H9 (cell line): ENCODE measurements at regions not wholly inside any gene's neighbourhood (a gene's known extent, or its start where the extent isn't known, plus 50 kb on each side); places are given as distances from the start of the nearest gene placed in this dataset.

Source experiments
- DNase-seq: peaks from one replicate; pipeline ENCODE4 v3.0.0-alpha.2; 2017
- H2AFZ ChIP-seq: one replicate; pipeline ENCODE4 v1.6.1; 2013; ENCODE audit warnings: mild to moderate bottlenecking, low read length, control low read depth, moderate library complexity
- H2AK5ac ChIP-seq: 2 replicates; pipeline ENCODE4 v1.6.1; 2013; ENCODE audit warnings: low read length, control low read depth, mixed read lengths; ENCODE audit not compliant: insufficient read length
- H2BK120ac ChIP-seq: one replicate; pipeline ENCODE4 v1.6.1; 2013; ENCODE audit warnings: low read depth, mild to moderate bottlenecking, low read length, control low read depth, inconsistent platforms; ENCODE audit not compliant: poor library complexity, severe bottlenecking
- H2BK12ac ChIP-seq: 2 replicates; pipeline ENCODE4 v1.6.1; 2013; ENCODE audit warnings: low read length, control low read depth, mixed read lengths, low read depth; ENCODE audit not compliant: insufficient read length
- H2BK15ac ChIP-seq: 2 replicates; pipeline ENCODE4 v1.6.1; 2013; ENCODE audit warnings: low read depth, low read length, control low read depth
- H2BK20ac ChIP-seq: one replicate; pipeline ENCODE4 v1.6.1; 2013; ENCODE audit warnings: low read depth, mild to moderate bottlenecking, low read length, control low read depth, inconsistent platforms; ENCODE audit not compliant: poor library complexity, severe bottlenecking
- H2BK5ac ChIP-seq: 2 replicates; pipeline ENCODE4 v1.6.1; 2013; ENCODE audit warnings: low read length, control low read depth, mixed read lengths; ENCODE audit not compliant: insufficient read length
- H3K14ac ChIP-seq: 2 replicates; pipeline ENCODE4 v1.6.1; 2013; ENCODE audit warnings: low read length, control low read depth; ENCODE audit not compliant: insufficient read depth
- H3K18ac ChIP-seq: 2 replicates; pipeline ENCODE4 v1.6.1; 2013; ENCODE audit warnings: low read depth, mild to moderate bottlenecking, mixed read lengths, low read length, control low read depth; ENCODE audit not compliant: insufficient read length
- H3K23ac ChIP-seq: 2 replicates; pipeline ENCODE4 v1.6.1; 2013; ENCODE audit warnings: low read length, control low read depth, mixed read lengths, low read depth; ENCODE audit not compliant: insufficient read length
- H3K23me2 ChIP-seq: 2 replicates; pipeline ENCODE4 v1.6.1; 2013; ENCODE audit warnings: low read depth, mild to moderate bottlenecking, mixed read lengths, low read length, control low read depth; ENCODE audit not compliant: insufficient read length, poor library complexity, severe bottlenecking
- H3K27ac ChIP-seq: 2 replicates; pipeline ENCODE4 v1.5.1; 2013; ENCODE audit warnings: low read length, control low read depth, mixed read lengths, low read depth; ENCODE audit not compliant: insufficient read length
- H3K27me3 ChIP-seq: 2 replicates; pipeline ENCODE4 v1.6.1; 2013; ENCODE audit warnings: low read length, control low read depth, inconsistent platforms; ENCODE audit not compliant: insufficient read depth
- H3K4ac ChIP-seq: 2 replicates; pipeline ENCODE4 v1.6.1; 2013; ENCODE audit warnings: low read depth, mild to moderate bottlenecking, control low read depth, inconsistent platforms, low read length, moderate library complexity
- H3K4me1 ChIP-seq: 2 replicates; pipeline ENCODE4 v1.6.1; 2013; ENCODE audit warnings: low read length, control low read depth, inconsistent platforms; ENCODE audit not compliant: insufficient read depth
- H3K4me2 ChIP-seq: 2 replicates; pipeline ENCODE4 v1.6.1; 2013; ENCODE audit warnings: low read length, control low read depth, mixed read lengths; ENCODE audit not compliant: insufficient read length, insufficient read depth
- H3K56ac ChIP-seq: 2 replicates; pipeline ENCODE4 v1.6.1; 2013; ENCODE audit warnings: low read depth, mild to moderate bottlenecking, mixed read lengths, low read length, control low read depth; ENCODE audit not compliant: insufficient read length
- H3K79me1 ChIP-seq: 2 replicates; pipeline ENCODE4 v1.6.1; 2013; ENCODE audit warnings: low read depth, mild to moderate bottlenecking, moderate library complexity, low read length, control low read depth, inconsistent platforms; ENCODE audit not compliant: insufficient read depth, poor library complexity, severe bottlenecking
- H3K79me2 ChIP-seq: 2 replicates; pipeline ENCODE4 v1.6.1; 2013; ENCODE audit warnings: low read length, control low read depth, inconsistent platforms; ENCODE audit not compliant: insufficient read depth
- H3K9ac ChIP-seq: 2 replicates; pipeline ENCODE4 v1.6.1; 2013; ENCODE audit warnings: low read length, control low read depth, mixed read lengths; ENCODE audit not compliant: insufficient read length; ENCODE audit errors: extremely low read depth
- H3K9me3 ChIP-seq: one replicate; pipeline ENCODE4 v1.6.1; 2013; ENCODE audit warnings: low read depth, low read length, inconsistent platforms; ENCODE audit not compliant: control insufficient read depth
- H3T11ph ChIP-seq: one replicate; pipeline ENCODE4 v1.6.1; 2013; ENCODE audit warnings: mild to moderate bottlenecking, low read length, control low read depth, inconsistent platforms
- H4K20me1 ChIP-seq: one replicate; pipeline ENCODE4 v1.6.1; 2013; ENCODE audit not compliant: control insufficient read depth, insufficient read length, insufficient read depth
- H4K5ac ChIP-seq: 2 replicates; pipeline ENCODE4 v1.6.1; 2013; ENCODE audit warnings: low read depth, mild to moderate bottlenecking, mixed read lengths, low read length, control low read depth; ENCODE audit not compliant: insufficient read length
- H4K8ac ChIP-seq: replicated peaks from 2 replicates; pipeline ENCODE4 v1.6.1; 2013; ENCODE audit warnings: low read length, control low read depth, mixed read lengths, low read depth; ENCODE audit not compliant: insufficient read length
- H4K91ac ChIP-seq: 2 replicates; pipeline ENCODE4 v1.6.1; 2013; ENCODE audit warnings: low read depth, mild to moderate bottlenecking, moderate library complexity, mixed read lengths, low read length, control low read depth; ENCODE audit not compliant: insufficient read length
- H3K27ac Mint-ChIP-seq, 3 experiments: 2 replicates in 2 of 3; 3 replicates in 1 of 3; pipeline ENCODE4 v1.8.0; 2020 to 2021; ENCODE audit warnings: mixed read lengths in 3 of 3, mild to moderate bottlenecking in 1 of 3, moderate library complexity in 1 of 3
- H3K27me3 Mint-ChIP-seq: 2 replicates; pipeline ENCODE4 v1.8.0; 2021; ENCODE audit warnings: low read depth, mild to moderate bottlenecking, moderate library complexity, mixed read lengths
- H3K36me3 Mint-ChIP-seq, 3 experiments: 2 replicates in 2 of 3; 3 replicates in 1 of 3; pipeline ENCODE4 v1.8.0; 2020 to 2021; ENCODE audit warnings: low read depth in 3 of 3, mixed read lengths in 3 of 3; ENCODE audit not compliant: insufficient read depth in 1 of 3
- H3K4me1 Mint-ChIP-seq, 2 experiments: 2 replicates each; pipeline ENCODE4 v1.8.0; 2020; ENCODE audit warnings: mixed read lengths in 2 of 2
- H3K4me3 Mint-ChIP-seq, 2 experiments: 2 replicates in 1 of 2; 3 replicates in 1 of 2; pipeline ENCODE4 v1.8.0; 2020 to 2021; ENCODE audit warnings: mild to moderate bottlenecking in 2 of 2, mixed read lengths in 2 of 2, moderate library complexity in 1 of 2
- H3K9me3 Mint-ChIP-seq, 2 experiments: 2 replicates in 1 of 2; 3 replicates in 1 of 2; pipeline ENCODE4 v1.8.0; 2020; ENCODE audit warnings: mild to moderate bottlenecking in 2 of 2, mixed read lengths in 2 of 2, moderate library complexity in 1 of 2
- WGBS: extraction: QIAGEN DNeasy Blood & Tissue Kit; methylation state at CpG from one replicate; pipeline ENCODE4 v1.1.7; 2013; ENCODE audit warnings: missing lambda C conversion rate, low lambda C conversion rate, mixed read lengths; ENCODE audit not compliant: insufficient read length; ENCODE audit errors: extremely low coverage; 5-methylcytosine and 5-hydroxymethylcytosine counted together
- TF ChIP-seq, protein P1 (sequence below): fragments of 200-600 bp; sonication (generic); conservative IDR thresholded peaks from 3 replicates; pipeline ENCODE4 v1.8.0; 2021; ENCODE audit warnings: antibody characterized with exemption, mild to moderate bottlenecking

GRCh38 chr2:54059504-54059903 lies 55.9 kb upstream of the ACYP2 start:
- Histone ChIP-seq H2AK5ac (no peak overlapping the region), H2BK15ac (no peak overlapping the region), H3K4ac (no peak overlapping the region), H2AFZ (no peak overlapping the region), H2BK120ac (no peak overlapping the region), H3K79me2 (no peaks in the 10 kb centered on the region), H3K23me2 (no peaks in the 10 kb centered on the region), H3K4me1 (no peaks in the 10 kb centered on the region), H3K14ac (no peak overlapping the region), H3K27me3 (no peaks in the 10 kb centered on the region), H3K18ac (no peak overlapping the region), H3K23ac (no peak overlapping the region), H4K5ac (no peak overlapping the region), H4K91ac (no peak overlapping the region), H3T11ph (no peak overlapping the region), H3K79me1 (no peaks in the 10 kb centered on the region), H2BK12ac (no peak overlapping the region), H2BK20ac (no peak overlapping the region), H3K56ac (no peak overlapping the region), H4K8ac (no peak overlapping the region), H4K20me1 (no peaks in the 10 kb centered on the region), H3K4me2 (no peak overlapping the region), H3K9me3 (no peaks in the 10 kb centered on the region), H2BK5ac (no peak overlapping the region), H3K9ac (no peak overlapping the region), H3K27ac (no peak overlapping the region)
- no CpG with 5 or more reads among the region's 3 CpGs for WGBS
- TF ChIP-seq, protein P1, sequence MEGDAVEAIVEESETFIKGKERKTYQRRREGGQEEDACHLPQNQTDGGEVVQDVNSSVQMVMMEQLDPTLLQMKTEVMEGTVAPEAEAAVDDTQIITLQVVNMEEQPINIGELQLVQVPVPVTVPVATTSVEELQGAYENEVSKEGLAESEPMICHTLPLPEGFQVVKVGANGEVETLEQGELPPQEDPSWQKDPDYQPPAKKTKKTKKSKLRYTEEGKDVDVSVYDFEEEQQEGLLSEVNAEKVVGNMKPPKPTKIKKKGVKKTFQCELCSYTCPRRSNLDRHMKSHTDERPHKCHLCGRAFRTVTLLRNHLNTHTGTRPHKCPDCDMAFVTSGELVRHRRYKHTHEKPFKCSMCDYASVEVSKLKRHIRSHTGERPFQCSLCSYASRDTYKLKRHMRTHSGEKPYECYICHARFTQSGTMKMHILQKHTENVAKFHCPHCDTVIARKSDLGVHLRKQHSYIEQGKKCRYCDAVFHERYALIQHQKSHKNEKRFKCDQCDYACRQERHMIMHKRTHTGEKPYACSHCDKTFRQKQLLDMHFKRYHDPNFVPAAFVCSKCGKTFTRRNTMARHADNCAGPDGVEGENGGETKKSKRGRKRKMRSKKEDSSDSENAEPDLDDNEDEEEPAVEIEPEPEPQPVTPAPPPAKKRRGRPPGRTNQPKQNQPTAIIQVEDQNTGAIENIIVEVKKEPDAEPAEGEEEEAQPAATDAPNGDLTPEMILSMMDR: no peak
- Mint-ChIP-seq H3K27ac (no peak overlapping the region), H3K36me3 (peaks cover 11 to 22% (median 12%) of the 10 kb centered on the region in 3 experiments), H3K4me1 (no peaks in the 10 kb centered on the region), H3K27me3 (no peaks in the 10 kb centered on the region; the same call in 1 of the 2 replicates), H3K9me3 (peaks cover 20 to 27% of the 10 kb centered on the region in 2 experiments), H3K4me3 (no peak overlapping the region)
- DNase-seq: no peak
